ENCODE measurements at regions not wholly inside any gene's neighbourhood (a gene's known extent, or its start where the extent isn't known, plus 50 kb on each side); places are given as distances from the start of the nearest gene placed in this dataset.

GRCh38 chr16:87077750-87078127 is 239.5 kb downstream of the C16orf95 start:
- DNase-seq, result no peak

GRCh38 chr16:87080571-87081167 is 236.5 kb downstream of the C16orf95 start:
- DNase-seq, result no peak

- no peak for DNase-seq
These were observed 231.8 kb downstream of the C16orf95 start for GRCh38 chr16:87085441-87085840.

- no peak for DNase-seq
These were observed 231.0 kb downstream of the C16orf95 start for GRCh38 chr16:87086156-87086555.

- no peak for DNase-seq
These were observed 230.6 kb downstream of the C16orf95 start for GRCh38 chr16:87086575-87086974.

GRCh38 chr16:87092958-87093357 is 224.2 kb downstream of the C16orf95 start:
- no peak for DNase-seq

- no peak for DNase-seq
These were observed 223.2 kb downstream of the C16orf95 start for GRCh38 chr16:87093804-87094555.

- no peak for DNase-seq
These were observed 222.7 kb downstream of the C16orf95 start for GRCh38 chr16:87094556-87094865.

GRCh38 chr16:87095271-87095670 is 221.9 kb downstream of the C16orf95 start:
- no peak for DNase-seq

- no peak for DNase-seq
These were observed 220.4 kb downstream of the C16orf95 start for GRCh38 chr16:87096746-87097333.

- no peak for DNase-seq
These were observed 218.8 kb downstream of the C16orf95 start for GRCh38 chr16:87098361-87098760.

GRCh38 chr16:87098976-87099720 is 218.0 kb downstream of the C16orf95 start:
- DNase-seq, result no peak

GRCh38 chr16:87100306-87101058 is 216.7 kb downstream of the C16orf95 start:
- no peak for DNase-seq

GRCh38 chr16:87101903-87102302 is 215.3 kb downstream of the C16orf95 start:
- DNase-seq, result no peak

- DNase-seq, result no peak
These were observed 210.0 kb downstream of the C16orf95 start for GRCh38 chr16:87107201-87107600.

GRCh38 chr16:87108278-87108677 is 208.9 kb downstream of the C16orf95 start:
- DNase-seq, result no peak

GRCh38 chr16:87108941-87109340 is 208.3 kb downstream of the C16orf95 start:
- DNase-seq, result no peak

- no peak for DNase-seq
These were observed 202.4 kb downstream of the C16orf95 start for GRCh38 chr16:87114832-87115231.

GRCh38 chr16:87115646-87116045 is 201.5 kb downstream of the C16orf95 start:
- no peak for DNase-seq

- DNase-seq, result no peak
These were observed 199.3 kb downstream of the C16orf95 start for GRCh38 chr16:87117936-87118335.

GRCh38 chr16:87119168-87119567 is 198.0 kb downstream of the C16orf95 start:
- DNase-seq, result no peak

- DNase-seq, result no peak
These were observed 197.4 kb downstream of the C16orf95 start for GRCh38 chr16:87119748-87120147.

GRCh38 chr16:87121816-87122215 is 195.4 kb downstream of the C16orf95 start:
- DNase-seq, result no peak

Data from activated naive CD4-positive, alpha-beta T cell treated with Interleukin-2 at 50 U/mL for 16 hours (primary cell).